B cell (primary cell): ENCODE measurements at regions not wholly inside any gene's neighbourhood (a gene's known extent, or its start where the extent isn't known, plus 50 kb on each side); places are given as distances from the start of the nearest gene placed in this dataset.

Source experiments
- ATAC-seq: fragments of 200-7000 bp; cut with Tn5 transposase; one replicate; pipeline ENCODE4 v1.10.0; 2021; ENCODE audit warnings: low read depth, mild to moderate bottlenecking, moderate number of reproducible peaks, moderate library complexity
- CTCF ChIA-PET: fragments of 350-600 bp; sonication (Branson Sonifier 250); formaldehyde crosslinking; loops from one replicate; lab custom pipeline; 2021; ENCODE audit warnings: antibody characterized with exemption, inconsistent platforms; lab: Charles Lee
- POLR2A ChIA-PET: fragments of 350-600 bp; sonication (Branson Sonifier 250); formaldehyde crosslinking; loops from one replicate; lab custom pipeline; 2021; ENCODE audit warnings: antibody characterized with exemption; lab: Charles Lee
- DNase-seq: peaks from one replicate; pipeline ENCODE4 v3.0.0; 2013
- H2AFZ ChIP-seq: 2 replicates; pipeline ENCODE4 v1.6.1; 2012; ENCODE audit warnings: mild to moderate bottlenecking, low read depth, low read length; ENCODE audit not compliant: insufficient read depth, poor library complexity, severe bottlenecking
- H3K27ac ChIP-seq, 2 donors: 1 replicate in 1 of 2; 2 replicates in 1 of 2; pipeline ENCODE4 v1.5.1; 2012 to 2013; ENCODE audit warnings: low read length in 2 of 2, mild to moderate bottlenecking in 2 of 2, moderate library complexity in 1 of 2
- H3K27me3 ChIP-seq, 4 experiments: fragments of 200-600 bp in 1 of 4; sonication (generic) in 1 of 4; replicated peaks in 1 of 4; 1 replicate in 2 of 4; 2 replicates in 2 of 4; pipeline versions ENCODE4 v1.6.1 to v1.7.0; 2013 to 2016; ENCODE audit warnings: low read length in 3 of 4, mild to moderate bottlenecking in 2 of 4, mixed read lengths in 1 of 4, moderate library complexity in 1 of 4; ENCODE audit not compliant: insufficient read depth in 4 of 4, control insufficient read depth in 3 of 4; ENCODE audit errors: control extremely low read depth in 1 of 4
- H3K36me3 ChIP-seq, 2 experiments: replicated peaks in 1 of 2; 1 replicate in 1 of 2; 2 replicates in 1 of 2; pipeline versions ENCODE4 v1.6.1 to v1.7.1; 2013; ENCODE audit warnings: low read length in 1 of 2; ENCODE audit not compliant: insufficient read depth in 2 of 2, control insufficient read depth in 1 of 2; ENCODE audit errors: control extremely low read depth in 1 of 2, extremely low read depth in 1 of 2
- H3K4me1 ChIP-seq, 2 donors: fragments of 200-600 bp in 1 of 2; sonication (generic) in 1 of 2; 1 replicate in 1 of 2; 2 replicates in 1 of 2; pipeline versions ENCODE4 v1.5.1 to v1.6.1; 2013 to 2017; ENCODE audit warnings: low read length in 2 of 2; ENCODE audit not compliant: control insufficient read depth in 2 of 2, insufficient read depth in 2 of 2
- H3K4me2 ChIP-seq: replicated peaks from 2 replicates; pipeline ENCODE3; 2012; ENCODE audit warnings: mild to moderate bottlenecking, low read depth, low read length; ENCODE audit not compliant: poor library complexity, severe bottlenecking
- H3K4me3 ChIP-seq, 5 experiments: fragments of 200-600 bp in 1 of 5; sonication (generic) in 1 of 5; 1 replicate in 3 of 5; 2 replicates in 2 of 5; pipeline versions ENCODE4 v1.5.1 to v1.7.0; 2011 to 2016; ENCODE audit warnings: low read length in 4 of 5, mild to moderate bottlenecking in 4 of 5, low read depth in 2 of 5, control low read depth in 1 of 5, moderate library complexity in 1 of 5; ENCODE audit not compliant: insufficient read depth in 1 of 5; ENCODE audit errors: control extremely low read depth in 1 of 5, extremely low read depth in 1 of 5
- H3K79me2 ChIP-seq: fragments of 200-600 bp; sonication (generic); one replicate; pipeline ENCODE4 v1.6.0; 2016; ENCODE audit warnings: low read length; ENCODE audit not compliant: control insufficient read depth, insufficient read depth
- H3K9ac ChIP-seq: fragments of 200-600 bp; sonication (generic); 2 replicates; pipeline ENCODE4 v1.6.1; 2017; ENCODE audit warnings: mild to moderate bottlenecking, low read length, moderate library complexity
- H3K9me3 ChIP-seq, 3 donors: one replicate each; pipeline versions ENCODE4 v1.6.1 to v1.7.1; 2013; ENCODE audit warnings: low read length in 2 of 3; ENCODE audit not compliant: control insufficient read depth in 2 of 3, insufficient read depth in 1 of 3; ENCODE audit errors: control extremely low read depth in 1 of 3
- H4K20me1 ChIP-seq: 2 replicates; pipeline ENCODE4 v1.6.0; 2012; ENCODE audit warnings: mild to moderate bottlenecking, low read length; ENCODE audit not compliant: insufficient read depth, control insufficient read depth, poor library complexity, severe bottlenecking
- H3K27ac Mint-ChIP-seq: one replicate; pipeline ENCODE4 v1.8.0; 2021; ENCODE audit warnings: mixed read lengths
- H3K27me3 Mint-ChIP-seq: one replicate; pipeline ENCODE4 v1.8.0; 2021; ENCODE audit warnings: mixed read lengths
- H3K4me1 Mint-ChIP-seq: one replicate; pipeline ENCODE4 v1.8.0; 2021; ENCODE audit warnings: mixed read lengths
- H3K4me3 Mint-ChIP-seq: one replicate; pipeline ENCODE4 v1.8.0; 2021; ENCODE audit warnings: mixed read lengths
- H3K9me3 Mint-ChIP-seq: one replicate; pipeline ENCODE4 v1.8.0; 2022; ENCODE audit warnings: mixed read lengths; ENCODE audit not compliant: insufficient read depth
- CTCF ChIP-seq: fragments of 200-600 bp; IDR thresholded peaks from one replicate; pipeline ENCODE4 v1.8.0; 2022; ENCODE audit warnings: antibody characterized with exemption, mild to moderate bottlenecking
- EZH2 ChIP-seq: IDR thresholded peaks from 2 replicates; pipeline ENCODE4 v1.6.1; 2012; ENCODE audit warnings: borderline replicate concordance, low read depth, mild to moderate bottlenecking, moderate library complexity, low read length; ENCODE audit not compliant: insufficient read depth, poor library complexity, severe bottlenecking
- WGBS: methylation state at CpG from one replicate; pipeline ENCODE4 v1.1.5; 2013; ENCODE audit warnings: missing lambda C conversion rate; ENCODE audit not compliant: insufficient coverage; 5-methylcytosine and 5-hydroxymethylcytosine counted together
- intact Hi-C: fragments of 100-400 bp; cut with micrococcal nuclease; formaldehyde crosslinking; loops from one replicate; pipeline ENCODE4 v1.10.0; 2022

DNA sequence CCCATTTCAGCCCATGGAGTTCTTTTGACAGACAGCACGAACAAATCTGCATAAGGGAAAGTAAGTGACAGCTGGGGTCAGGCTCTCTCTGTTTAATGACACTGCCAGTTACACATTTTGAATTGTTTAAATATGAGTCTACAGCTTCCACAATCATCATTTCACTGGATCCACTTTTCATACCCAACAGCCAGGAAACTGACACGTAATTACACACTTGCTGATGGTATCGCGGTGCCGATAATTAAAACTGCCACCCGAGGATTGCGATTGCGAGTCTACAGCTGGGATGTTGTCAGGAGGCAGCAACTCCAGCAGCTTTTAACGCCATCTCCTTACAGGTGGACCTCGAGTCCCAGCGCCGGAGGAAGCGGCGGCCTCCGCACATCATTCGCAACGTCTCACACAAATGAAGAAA lies 230.8 kb upstream of the MGMT start:
- no peak overlapping the region for H3K9ac ChIP-seq
- no peaks in the 10 kb centered on the region for H3K27me3 ChIP-seq
- 98% methylated on average over 15 of the region's 17 CpGs for WGBS
- TF ChIP-seq EZH2 (no peak), CTCF (no peak)
- H2AFZ ChIP-seq: no peak overlapping the region
- H3K4me2 ChIP-seq: no peak overlapping the region
- Mint-ChIP-seq H3K27me3 (no peaks in the 10 kb centered on the region), H3K27ac (no peak overlapping the region), H3K4me1 (peaks cover 2% of the 10 kb centered on the region), H3K4me3 (no peak overlapping the region), H3K9me3 (no peaks in the 10 kb centered on the region)
- H3K79me2 ChIP-seq: no peaks in the 10 kb centered on the region
- POLR2A ChIA-PET: no interaction called here
- H3K9me3 ChIP-seq: peaks cover 0 to 4% (median 0%) of the 10 kb centered on the region in 3 donors
- intact Hi-C loops: no loop called here
- CTCF ChIA-PET: no interaction called here
- no peak overlapping the region for H3K27ac ChIP-seq
- H3K4me1 ChIP-seq: no peaks in the 10 kb centered on the region
- ATAC-seq (no peak), DNase-seq (no peak)
- no peaks in the 10 kb centered on the region for H3K36me3 ChIP-seq
- no peaks in the 10 kb centered on the region for H4K20me1 ChIP-seq
- no peak overlapping the region for H3K4me3 ChIP-seq

DNA sequence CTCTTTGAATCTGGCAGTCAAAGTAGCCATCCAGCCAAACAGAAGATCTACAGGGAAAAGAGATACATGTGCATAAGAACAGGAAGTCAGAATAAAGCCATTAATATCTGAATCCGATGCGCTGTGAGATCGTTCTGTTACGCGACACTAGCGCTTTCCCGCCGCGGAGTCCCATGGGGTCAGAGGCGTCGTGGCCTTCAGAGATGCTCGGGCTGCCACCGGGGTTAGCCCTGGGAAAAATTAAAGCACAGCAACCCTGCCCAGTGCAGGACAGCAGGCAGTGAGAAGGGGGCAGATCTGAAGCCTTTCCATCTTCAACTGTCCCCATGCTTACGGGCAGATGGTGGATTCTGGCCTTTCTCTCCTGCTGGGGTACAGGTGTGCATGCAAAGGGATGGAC lies 225.6 kb upstream of the MGMT start:
- DNase-seq (no peak), ATAC-seq (no peak)
- Histone ChIP-seq H3K4me3 (no peak overlapping the region), H2AFZ (no peak overlapping the region), H4K20me1 (no peaks in the 10 kb centered on the region), H3K79me2 (no peaks in the 10 kb centered on the region), H3K9me3 (peaks cover 0 to 2% (median 0%) of the 10 kb centered on the region in 3 donors), H3K9ac (no peak overlapping the region), H3K36me3 (no peaks in the 10 kb centered on the region), H3K27ac (no peak overlapping the region), H3K27me3 (no peaks in the 10 kb centered on the region), H3K4me2 (no peak overlapping the region), H3K4me1 (no peaks in the 10 kb centered on the region)
- intact Hi-C loops: no loop called here
- no peaks in the 10 kb centered on the region for H3K4me1 Mint-ChIP-seq
- no peak overlapping the region for H3K27ac Mint-ChIP-seq
- no peaks in the 10 kb centered on the region for H3K9me3 Mint-ChIP-seq
- POLR2A ChIA-PET: no interaction called here
- no peak overlapping the region for H3K4me3 Mint-ChIP-seq
- CTCF ChIA-PET: no interaction called here
- WGBS: 98% methylated on average over 12 of the region's 14 CpGs
- TF ChIP-seq EZH2: no peak
- no peak for TF ChIP-seq CTCF
- no peaks in the 10 kb centered on the region for H3K27me3 Mint-ChIP-seq
